Glutamatergic neuron (in vitro differentiated cells): ENCODE measurements at regions not wholly inside any gene's neighbourhood (a gene's known extent, or its start where the extent isn't known, plus 50 kb on each side); places are given as distances from the start of the nearest gene placed in this dataset.

ENCODE experiments used
- DNase-seq: peaks from one replicate; pipeline ENCODE4 v3.0.0; 2022
- H3K27ac Mint-ChIP-seq: one replicate; pipeline ENCODE4 v1.8.0; 2020; ENCODE audit warnings: mild to moderate bottlenecking, mixed read lengths, inconsistent platforms; ENCODE audit not compliant: unreplicated experiment
- H3K27me3 Mint-ChIP-seq: one replicate; pipeline ENCODE4 v1.8.0; 2020; ENCODE audit warnings: mild to moderate bottlenecking, moderate library complexity, mixed read lengths, inconsistent platforms; ENCODE audit not compliant: unreplicated experiment
- H3K36me3 Mint-ChIP-seq: one replicate; pipeline ENCODE4 v1.8.0; 2020; ENCODE audit warnings: mild to moderate bottlenecking, mixed read lengths, inconsistent platforms; ENCODE audit not compliant: unreplicated experiment
- H3K4me1 Mint-ChIP-seq: one replicate; pipeline ENCODE4 v1.8.0; 2020; ENCODE audit warnings: mild to moderate bottlenecking, low read depth, mixed read lengths, inconsistent platforms; ENCODE audit not compliant: unreplicated experiment
- H3K4me3 Mint-ChIP-seq: one replicate; pipeline ENCODE4 v1.8.0; 2020; ENCODE audit warnings: mild to moderate bottlenecking, mixed read lengths, inconsistent platforms; ENCODE audit not compliant: unreplicated experiment
- H3K9me3 Mint-ChIP-seq: one replicate; pipeline ENCODE4 v1.8.0; 2020; ENCODE audit warnings: mild to moderate bottlenecking, moderate library complexity, mixed read lengths, inconsistent platforms; ENCODE audit not compliant: unreplicated experiment
- CTCF ChIP-seq: fragments of 200-600 bp; sonication (generic); IDR thresholded peaks from one replicate; pipeline ENCODE4 v1.5.0; 2021; ENCODE audit not compliant: partially characterized antibody, unreplicated experiment

- H3K27ac Mint-ChIP-seq, result no peak overlapping the region
- H3K4me3 Mint-ChIP-seq, result no peak overlapping the region
- H3K9me3 Mint-ChIP-seq, result peaks cover 3% of the 10 kb centered on the region
- no peak for DNase-seq
- TF ChIP-seq CTCF, result no peak
- peaks cover 7% of the 10 kb centered on the region for H3K36me3 Mint-ChIP-seq
- peaks cover 2% of the 10 kb centered on the region for H3K27me3 Mint-ChIP-seq
- H3K4me1 Mint-ChIP-seq, result peaks cover 9% of the 10 kb centered on the region
Observed at GRCh38 chr1:78437941-78438340, 52.8 kb upstream of the PTGFR start.

GRCh38 chr1:78440381-78440793, 50.4 kb upstream of the PTGFR start:
- TF ChIP-seq CTCF, result no peak
- no peaks in the 10 kb centered on the region for H3K36me3 Mint-ChIP-seq
- peaks cover 2% of the 10 kb centered on the region for H3K9me3 Mint-ChIP-seq
- no peak overlapping the region for H3K27ac Mint-ChIP-seq
- DNase-seq, result no peak
- peaks cover under 1% of the 10 kb centered on the region for H3K27me3 Mint-ChIP-seq
- peaks cover 8% of the 10 kb centered on the region for H3K4me1 Mint-ChIP-seq
- no peak overlapping the region for H3K4me3 Mint-ChIP-seq
